Right lobe of liver (tissue), 4 donors: ENCODE measurements at regions not wholly inside any gene's neighbourhood (a gene's known extent, or its start where the extent isn't known, plus 50 kb on each side); places are given as distances from the start of the nearest gene placed in this dataset.

Experiments used
- CTCF ChIP-seq, 4 donors: fragments of 200-600 bp in 3 of 4; fragments of 450-650 bp in 1 of 4; IDR thresholded peaks; one replicate each; pipeline versions ENCODE4 v1.5.1 to v1.8.0; 2016 to 2022; ENCODE audit warnings: antibody characterized with exemption in 4 of 4, mild to moderate bottlenecking in 2 of 4
- POLR2A ChIP-seq: fragments of 450-650 bp; IDR thresholded peaks from one replicate; pipeline ENCODE4 v1.6.1; 2017; ENCODE audit warnings: antibody characterized with exemption, mild to moderate bottlenecking
- donor health status: DM: no; HTN: no; CAD: no.
- donor health status: DM: no; HTN: no; CAD: no.
- donor health status: DM: no; HTN: yes; CAD: no.

GRCh38 chr4:96205143-96205936 lies 365.4 kb downstream of the PDHA2 start:
- no peak for TF ChIP-seq CTCF (IDR thresholded peaks at IDR 0.05)
- TF ChIP-seq POLR2A: no peak
